ENCODE measurements at regions not wholly inside any gene's neighbourhood (a gene's known extent, or its start where the extent isn't known, plus 50 kb on each side); places are given as distances from the start of the nearest gene placed in this dataset.
"Not testable (repeated sequence)": the region's sequence is repeated elsewhere in the genome, so short reads cannot be mapped to it uniquely, and the experiment has no call there.

DNA sequence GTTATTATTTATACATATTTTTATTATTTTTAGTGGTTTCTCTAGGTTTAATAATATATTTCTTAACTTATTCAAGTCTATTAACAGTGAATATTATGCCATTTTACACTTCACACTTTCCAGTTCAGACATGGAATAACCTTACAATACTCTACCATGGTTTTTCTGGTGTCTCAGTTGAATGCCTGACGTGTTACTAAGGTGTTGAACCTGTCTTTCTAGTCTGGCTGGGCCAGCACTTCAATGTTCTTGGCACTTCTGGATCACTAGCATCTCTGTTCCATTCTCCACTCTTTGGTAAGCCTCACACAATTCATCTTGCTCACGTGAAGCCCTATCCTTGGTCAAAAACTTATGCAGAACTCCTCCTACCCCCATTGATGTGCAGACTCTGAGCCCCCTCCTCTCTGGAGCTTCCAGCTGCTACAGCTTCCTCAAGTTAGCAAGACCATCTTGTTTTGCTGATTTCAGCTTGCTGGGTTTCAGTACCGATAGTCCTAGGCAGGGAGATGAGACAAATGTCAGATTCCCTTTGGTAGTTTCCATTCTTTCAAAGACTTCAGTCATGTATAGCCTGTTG, 243.1 kb downstream of the FBXO4 start:
- Histone ChIP-seq H3K4me3 (ENCODE audit: low read depth in 1 of 3, low read length in 3 of 3) (no peak overlapping the region), H3K27me3 (ENCODE audit: control insufficient read depth in 3 of 3, insufficient read depth in 3 of 3, low read length in 3 of 3) (no peaks in the 10 kb centered on the region), H3K9me3 (ENCODE audit: control insufficient read depth in 2 of 2, insufficient read depth in 1 of 2, low read depth in 1 of 2, low read length in 1 of 2) (no peaks in the 10 kb centered on the region), H3K27ac (ENCODE audit: low read depth in 1 of 3, low read length in 2 of 3) (no peak overlapping the region), H3K36me3 (ENCODE audit: control insufficient read depth in 3 of 3, insufficient read depth in 2 of 3, low read depth in 1 of 3, low read length in 3 of 3) (no peaks in the 10 kb centered on the region), H3K4me1 (ENCODE audit: control insufficient read depth in 3 of 3, insufficient read depth in 2 of 3, low read depth in 1 of 3, low read length in 2 of 3) (no peaks in the 10 kb centered on the region)
- 27 to 45% (median 38%) methylated on average over 3 of the region's 3 CpGs for WGBS, 3 donors
- DNase-seq (no peak), FAIRE-seq (no peak)

DNA sequence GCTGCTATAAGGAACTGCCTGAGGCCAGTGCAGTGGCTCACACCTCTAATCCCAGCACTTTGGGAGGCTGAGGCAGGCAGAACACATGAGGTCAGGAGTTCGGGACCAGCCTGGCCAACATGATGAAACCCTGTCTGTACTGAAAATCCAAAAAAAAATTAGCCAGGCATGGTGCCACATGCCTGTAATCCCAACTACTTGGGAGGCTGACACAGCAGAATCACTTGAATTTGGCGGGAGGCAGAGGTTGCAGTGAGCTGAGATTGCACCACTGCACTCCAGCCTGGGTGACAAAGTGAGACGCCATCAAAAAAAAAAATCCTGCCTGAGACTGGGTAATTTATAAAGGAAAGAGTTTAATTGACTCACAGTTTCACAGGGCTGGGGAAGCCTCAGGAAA, 247.1 kb upstream of the GHR start:
- H3K27me3 ChIP-seq (ENCODE audit: control insufficient read depth in 3 of 3, insufficient read depth in 3 of 3, low read length in 3 of 3); H3K9me3 ChIP-seq (ENCODE audit: control insufficient read depth in 2 of 2, insufficient read depth in 1 of 2, low read depth in 1 of 2, low read length in 1 of 2); H3K36me3 ChIP-seq (ENCODE audit: control insufficient read depth in 3 of 3, insufficient read depth in 2 of 3, low read depth in 1 of 3, low read length in 3 of 3); FAIRE-seq; H3K4me3 ChIP-seq (ENCODE audit: low read depth in 1 of 3, low read length in 3 of 3); H3K4me1 ChIP-seq (ENCODE audit: control insufficient read depth in 3 of 3, insufficient read depth in 2 of 3, low read depth in 1 of 3, low read length in 2 of 3); DNase-seq; H3K27ac ChIP-seq (ENCODE audit: low read depth in 1 of 3, low read length in 2 of 3): not testable (repeated sequence)
- WGBS, 3 donors, result 68 to 84% (median 69%) methylated on average over 3 of the region's 3 CpGs

DNA sequence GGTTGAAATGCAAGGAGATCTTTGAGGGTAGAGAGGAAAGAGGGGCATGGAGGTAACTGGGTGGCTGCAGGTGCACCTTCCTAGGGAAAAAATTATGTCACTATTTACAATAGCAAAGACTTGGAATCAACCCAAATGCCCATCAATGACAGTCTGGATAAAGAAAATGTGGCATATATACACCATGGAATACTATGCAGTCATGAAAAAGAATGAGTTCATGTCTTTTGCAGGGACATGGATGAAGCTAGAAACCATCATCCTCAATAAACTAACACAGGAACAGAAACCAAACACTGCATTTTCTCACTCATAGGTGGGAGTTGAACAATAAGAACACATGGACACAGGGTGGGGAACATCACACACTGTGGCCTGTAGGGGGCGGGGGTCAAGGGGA, 243.4 kb upstream of the GHR start:
- DNase-seq, result not testable (repeated sequence)

DNA sequence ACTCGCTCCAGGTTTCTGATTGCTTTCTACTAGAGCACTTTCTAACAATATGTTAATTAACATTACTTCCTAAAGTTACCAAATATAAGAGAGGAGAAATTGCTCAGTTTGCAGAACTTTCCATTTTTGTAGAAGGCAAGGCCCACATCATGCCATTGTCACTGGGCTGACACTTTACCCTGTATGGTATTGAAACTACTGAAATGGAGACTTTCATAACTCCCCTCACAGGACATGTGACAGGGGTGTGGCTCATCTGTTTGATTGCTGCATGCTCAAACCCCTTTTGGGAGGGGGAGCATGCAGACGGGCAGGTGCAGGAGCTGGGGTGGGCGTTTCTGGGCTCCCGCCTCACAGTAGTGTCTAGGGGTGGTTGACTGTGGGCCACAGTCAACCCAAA, 206.3 kb upstream of the GHR start:
- DNase-seq, result no peak
- Histone ChIP-seq H3K27me3 (ENCODE audit: control insufficient read depth in 3 of 3, insufficient read depth in 3 of 3, low read length in 3 of 3) (no peaks in the 10 kb centered on the region), H3K9me3 (ENCODE audit: control insufficient read depth in 2 of 2, insufficient read depth in 1 of 2, low read depth in 1 of 2, low read length in 1 of 2) (no peaks in the 10 kb centered on the region), H3K27ac (ENCODE audit: low read depth in 1 of 3, low read length in 2 of 3) (no peak overlapping the region), H3K36me3 (ENCODE audit: control insufficient read depth in 3 of 3, insufficient read depth in 2 of 3, low read depth in 1 of 3, low read length in 3 of 3) (no peaks in the 10 kb centered on the region), H3K4me3 (ENCODE audit: low read depth in 1 of 3, low read length in 3 of 3) (no peak overlapping the region), H3K4me1 (ENCODE audit: control insufficient read depth in 3 of 3, insufficient read depth in 2 of 3, low read depth in 1 of 3, low read length in 2 of 3) (no peaks in the 10 kb centered on the region)
- 67 to 84% (median 74%) methylated on average over 4 of the region's 4 CpGs for WGBS, 3 donors
- FAIRE-seq, result no peak

More for the DNA sequence above, 243.4 kb upstream of the GHR start:
- H3K4me1 ChIP-seq (ENCODE audit: control insufficient read depth in 3 of 3, insufficient read depth in 2 of 3, low read depth in 1 of 3, low read length in 2 of 3); H3K27ac ChIP-seq (ENCODE audit: low read depth in 1 of 3, low read length in 2 of 3); FAIRE-seq; H3K27me3 ChIP-seq (ENCODE audit: control insufficient read depth in 3 of 3, insufficient read depth in 3 of 3, low read length in 3 of 3); H3K36me3 ChIP-seq (ENCODE audit: control insufficient read depth in 3 of 3, insufficient read depth in 2 of 3, low read depth in 1 of 3, low read length in 3 of 3); H3K9me3 ChIP-seq (ENCODE audit: control insufficient read depth in 2 of 2, insufficient read depth in 1 of 2, low read depth in 1 of 2, low read length in 1 of 2); H3K4me3 ChIP-seq (ENCODE audit: low read depth in 1 of 3, low read length in 3 of 3): not testable (repeated sequence)
- 0 to 14% (median 0%) methylated on average over 1 of the region's 1 CpG for WGBS, 3 donors

DNA sequence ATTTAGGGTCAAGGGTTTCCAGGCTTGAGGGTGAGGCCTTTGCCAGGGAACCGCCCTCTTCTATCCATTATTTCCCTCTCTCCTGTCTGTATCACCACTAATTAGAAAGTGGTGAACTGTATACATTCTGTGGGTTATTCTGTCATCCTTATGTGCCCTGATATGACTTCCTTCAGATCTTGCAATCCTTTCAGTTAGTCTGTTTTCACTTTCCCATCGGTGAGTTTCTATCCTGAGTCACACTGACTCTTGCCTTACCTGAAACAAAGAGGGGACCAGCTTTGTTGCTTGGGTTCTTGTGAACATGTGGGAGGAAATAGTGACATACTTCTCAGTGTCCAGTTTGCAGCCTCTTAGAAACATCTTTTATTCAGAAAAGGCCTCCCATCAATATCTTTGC, 205.4 kb upstream of the GHR start:
- FAIRE-seq (no peak), DNase-seq (no peak)
- no peaks in the 10 kb centered on the region for H3K4me1 ChIP-seq (ENCODE audit: control insufficient read depth in 3 of 3, insufficient read depth in 2 of 3, low read depth in 1 of 3, low read length in 2 of 3)
- no peaks in the 10 kb centered on the region for H3K27me3 ChIP-seq (ENCODE audit: control insufficient read depth in 3 of 3, insufficient read depth in 3 of 3, low read length in 3 of 3)
- no peaks in the 10 kb centered on the region for H3K36me3 ChIP-seq (ENCODE audit: control insufficient read depth in 3 of 3, insufficient read depth in 2 of 3, low read depth in 1 of 3, low read length in 3 of 3)
- H3K4me3 ChIP-seq (ENCODE audit: low read depth in 1 of 3, low read length in 3 of 3), result no peak overlapping the region
- no peak overlapping the region for H3K27ac ChIP-seq (ENCODE audit: low read depth in 1 of 3, low read length in 2 of 3)
- H3K9me3 ChIP-seq (ENCODE audit: control insufficient read depth in 2 of 2, insufficient read depth in 1 of 2, low read depth in 1 of 2, low read length in 1 of 2), result no peaks in the 10 kb centered on the region
- WGBS, 3 donors, result 78 to 93% (median 85%) methylated on average over 2 of the region's 2 CpGs

DNA sequence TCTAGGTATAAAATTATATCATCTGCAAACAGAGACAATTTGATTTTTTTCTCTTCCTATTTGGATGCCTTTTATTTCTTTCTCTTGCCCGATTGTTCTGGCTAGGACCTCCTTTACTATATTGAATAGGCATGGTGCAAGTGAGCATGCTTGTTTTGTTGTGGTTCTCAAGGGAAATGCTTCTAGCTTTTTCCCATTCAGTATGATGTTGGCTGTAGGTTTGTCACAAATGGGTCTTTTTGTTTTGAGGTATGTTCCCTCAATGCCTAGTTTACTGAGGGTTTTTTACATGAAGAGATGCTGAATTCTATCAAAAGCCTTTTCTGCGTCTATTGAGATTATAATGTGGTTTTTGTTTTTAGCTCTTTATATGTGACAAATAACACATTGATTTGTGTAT, 198.2 kb upstream of the GHR start:
- no peak for FAIRE-seq

DNA sequence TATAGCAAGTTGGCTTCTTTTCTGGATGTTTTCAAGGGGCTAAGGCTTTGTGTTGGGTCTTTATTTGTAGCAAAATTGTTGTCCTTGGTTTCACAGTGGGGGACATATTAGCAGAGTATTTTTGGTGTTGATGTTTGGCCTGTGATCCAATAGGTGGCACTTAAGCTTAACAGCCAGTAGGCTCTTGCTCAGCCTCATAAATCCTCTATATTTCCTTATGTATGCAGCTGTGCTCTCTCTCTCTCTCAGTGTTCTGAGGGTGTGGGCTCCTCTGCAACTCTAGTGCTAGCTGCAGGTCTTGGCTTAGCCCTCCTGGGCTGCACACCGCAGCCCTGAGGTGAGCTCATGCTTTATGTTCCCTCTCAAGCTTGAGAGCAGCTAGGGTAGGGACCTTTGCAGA, 195.0 kb upstream of the GHR start:
- peaks cover 0 to 3% of the 10 kb centered on the region in 2 donors for H3K9me3 ChIP-seq (ENCODE audit: control insufficient read depth in 2 of 2, insufficient read depth in 1 of 2, low read depth in 1 of 2, low read length in 1 of 2)
- H3K4me1 ChIP-seq (ENCODE audit: control insufficient read depth in 3 of 3, insufficient read depth in 2 of 3, low read depth in 1 of 3, low read length in 2 of 3), result no peaks in the 10 kb centered on the region
- H3K27ac ChIP-seq (ENCODE audit: low read depth in 1 of 3, low read length in 2 of 3), result no peak overlapping the region
- DNase-seq (no peak), FAIRE-seq (no peak)
- no peaks in the 10 kb centered on the region for H3K27me3 ChIP-seq (ENCODE audit: control insufficient read depth in 3 of 3, insufficient read depth in 3 of 3, low read length in 3 of 3)
- H3K4me3 ChIP-seq (ENCODE audit: low read depth in 1 of 3, low read length in 3 of 3), result no peak overlapping the region
- H3K36me3 ChIP-seq (ENCODE audit: control insufficient read depth in 3 of 3, insufficient read depth in 2 of 3, low read depth in 1 of 3, low read length in 3 of 3), result no peaks in the 10 kb centered on the region
- WGBS, 3 donors, result 70 to 89% (median 70%) methylated on average over 1 of the region's 1 CpG

More for the DNA sequence above, 198.2 kb upstream of the GHR start:
- H3K27ac ChIP-seq (ENCODE audit: low read depth in 1 of 3, low read length in 2 of 3), result no peak overlapping the region
- no peaks in the 10 kb centered on the region for H3K4me1 ChIP-seq (ENCODE audit: control insufficient read depth in 3 of 3, insufficient read depth in 2 of 3, low read depth in 1 of 3, low read length in 2 of 3)
- H3K27me3 ChIP-seq (ENCODE audit: control insufficient read depth in 3 of 3, insufficient read depth in 3 of 3, low read length in 3 of 3), result no peaks in the 10 kb centered on the region
- WGBS, 3 donors, result 69 to 84% (median 80%) methylated on average over 2 of the region's 2 CpGs
- H3K9me3 ChIP-seq (ENCODE audit: control insufficient read depth in 2 of 2, insufficient read depth in 1 of 2, low read depth in 1 of 2, low read length in 1 of 2), result no peaks in the 10 kb centered on the region
- H3K4me3 ChIP-seq (ENCODE audit: low read depth in 1 of 3, low read length in 3 of 3), result no peak overlapping the region
- no peaks in the 10 kb centered on the region for H3K36me3 ChIP-seq (ENCODE audit: control insufficient read depth in 3 of 3, insufficient read depth in 2 of 3, low read depth in 1 of 3, low read length in 3 of 3)
- no peak for DNase-seq

DNA sequence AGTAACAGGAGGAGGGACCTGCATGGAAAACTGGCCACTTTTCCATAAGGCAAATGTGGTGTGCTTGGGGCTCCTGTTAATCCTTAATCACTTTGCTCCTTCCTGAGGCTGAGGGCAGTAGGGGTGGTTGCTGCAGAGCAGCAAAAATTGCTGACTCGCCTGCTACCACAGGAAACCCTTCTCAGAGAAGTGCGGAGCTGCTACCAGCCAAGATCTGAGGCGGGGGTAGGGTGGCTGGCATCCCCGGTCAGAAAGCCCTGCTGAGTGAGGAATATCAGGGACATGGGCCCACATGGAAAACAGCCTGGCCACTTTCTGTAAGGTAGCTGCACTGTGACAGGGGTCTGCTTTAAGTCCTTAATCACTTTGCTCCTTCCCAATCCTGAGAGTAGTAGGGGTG, 192.4 kb upstream of the GHR start:
- no peaks in the 10 kb centered on the region for H3K27me3 ChIP-seq (ENCODE audit: control insufficient read depth in 3 of 3, insufficient read depth in 3 of 3, low read length in 3 of 3)
- 68 to 76% (median 71%) methylated on average over 4 of the region's 4 CpGs for WGBS, 3 donors
- H3K27ac ChIP-seq (ENCODE audit: low read depth in 1 of 3, low read length in 2 of 3), result no peak overlapping the region
- no peak overlapping the region for H3K4me3 ChIP-seq (ENCODE audit: low read depth in 1 of 3, low read length in 3 of 3)
- FAIRE-seq (no peak), DNase-seq (no peak)
- no peaks in the 10 kb centered on the region for H3K4me1 ChIP-seq (ENCODE audit: control insufficient read depth in 3 of 3, insufficient read depth in 2 of 3, low read depth in 1 of 3, low read length in 2 of 3)
- no peaks in the 10 kb centered on the region for H3K36me3 ChIP-seq (ENCODE audit: control insufficient read depth in 3 of 3, insufficient read depth in 2 of 3, low read depth in 1 of 3, low read length in 3 of 3)
- peaks cover 0 to 3% of the 10 kb centered on the region in 2 donors for H3K9me3 ChIP-seq (ENCODE audit: control insufficient read depth in 2 of 2, insufficient read depth in 1 of 2, low read depth in 1 of 2, low read length in 1 of 2)

DNA sequence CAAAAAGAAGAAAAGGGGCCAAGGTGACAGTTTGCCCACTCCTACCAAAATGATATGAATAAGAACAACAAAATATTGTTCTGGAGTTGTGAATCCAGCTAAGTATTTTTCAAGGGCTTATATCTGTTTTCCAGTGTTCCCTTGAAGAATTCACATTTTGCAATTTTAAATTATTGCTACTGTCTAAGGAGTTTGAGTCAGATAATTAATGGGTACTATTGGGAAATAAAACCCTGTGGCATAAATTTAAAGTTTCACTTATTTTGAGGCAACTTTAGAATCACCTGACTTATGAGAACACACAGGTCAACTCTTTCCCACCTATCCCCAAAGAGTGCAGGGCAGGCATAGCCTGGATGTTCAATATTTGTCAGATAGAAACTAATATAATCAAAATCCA, 188.0 kb upstream of the GHR start:
- no peak for DNase-seq
- H3K9me3 ChIP-seq (ENCODE audit: control insufficient read depth in 2 of 2, insufficient read depth in 1 of 2, low read depth in 1 of 2, low read length in 1 of 2), result peaks cover 0 to 3% of the 10 kb centered on the region in 2 donors
- H3K27ac ChIP-seq (ENCODE audit: low read depth in 1 of 3, low read length in 2 of 3), result no peak overlapping the region
- H3K36me3 ChIP-seq (ENCODE audit: control insufficient read depth in 3 of 3, insufficient read depth in 2 of 3, low read depth in 1 of 3, low read length in 3 of 3), result no peaks in the 10 kb centered on the region
- no peak for FAIRE-seq
- no peaks in the 10 kb centered on the region for H3K4me1 ChIP-seq (ENCODE audit: control insufficient read depth in 3 of 3, insufficient read depth in 2 of 3, low read depth in 1 of 3, low read length in 2 of 3)
- H3K4me3 ChIP-seq (ENCODE audit: low read depth in 1 of 3, low read length in 3 of 3), result no peak overlapping the region
- no peaks in the 10 kb centered on the region for H3K27me3 ChIP-seq (ENCODE audit: control insufficient read depth in 3 of 3, insufficient read depth in 3 of 3, low read length in 3 of 3)

Data from small intestine (tissue), 7 donors.